CD14-positive monocyte (primary cell): ENCODE measurements at regions not wholly inside any gene's neighbourhood (a gene's known extent, or its start where the extent isn't known, plus 50 kb on each side); places are given as distances from the start of the nearest gene placed in this dataset.

Source experiments
- DNase-seq, 3 donors: peaks; one replicate each; pipeline ENCODE4 v3.0.0-alpha.2; 2011 to 2022
- H2AFZ ChIP-seq: 2 replicates; pipeline ENCODE4 v1.6.0; 2012; ENCODE audit warnings: mild to moderate bottlenecking, low read depth, low read length, inconsistent platforms; ENCODE audit not compliant: insufficient read depth, poor library complexity, severe bottlenecking
- H3K27ac ChIP-seq, 2 donors: 1 replicate in 1 of 2; 2 replicates in 1 of 2; pipeline ENCODE4 v1.5.1; 2012 to 2013; ENCODE audit warnings: low read length in 2 of 2, control low read depth in 1 of 2, inconsistent platforms in 1 of 2, low read depth in 1 of 2, mild to moderate bottlenecking in 1 of 2
- H3K27me3 ChIP-seq, 2 donors: one replicate each; pipeline versions ENCODE4 v1.6.0 to v1.6.1; 2011 to 2013; ENCODE audit warnings: low read length in 2 of 2; ENCODE audit not compliant: control insufficient read depth in 2 of 2, insufficient read depth in 2 of 2
- H3K36me3 ChIP-seq, 2 donors: replicated peaks in 1 of 2; 1 replicate in 1 of 2; 2 replicates in 1 of 2; pipeline versions ENCODE4 v1.5.1 to v1.6.1; 2012 to 2013; ENCODE audit warnings: low read length in 2 of 2, control low read depth in 1 of 2, inconsistent platforms in 1 of 2, mild to moderate bottlenecking in 1 of 2; ENCODE audit not compliant: insufficient read depth in 2 of 2, control insufficient read depth in 1 of 2
- H3K4me1 ChIP-seq, 2 donors: 1 replicate in 1 of 2; 2 replicates in 1 of 2; pipeline versions ENCODE4 v1.5.1 to v1.6.1; 2012 to 2013; ENCODE audit warnings: low read length in 2 of 2, control low read depth in 1 of 2, inconsistent platforms in 1 of 2, mild to moderate bottlenecking in 1 of 2, moderate library complexity in 1 of 2; ENCODE audit not compliant: insufficient read depth in 2 of 2, control insufficient read depth in 1 of 2
- H3K4me2 ChIP-seq: replicated peaks from 2 replicates; pipeline ENCODE3; 2012; ENCODE audit warnings: low read length, moderate library complexity, mild to moderate bottlenecking; ENCODE audit not compliant: poor library complexity, severe bottlenecking; ENCODE audit errors: extremely low read depth
- H3K4me3 ChIP-seq, 3 experiments: fragments of 200-600 bp in 1 of 3; sonication (generic) in 1 of 3; replicated peaks in 1 of 3; 1 replicate in 2 of 3; 2 replicates in 1 of 3; pipeline ENCODE4 v1.5.1; 2011 to 2013; ENCODE audit warnings: low read length in 3 of 3, mild to moderate bottlenecking in 3 of 3, control low read depth in 2 of 3, low read depth in 2 of 3, inconsistent platforms in 1 of 3, moderate library complexity in 1 of 3
- H3K79me2 ChIP-seq: 2 replicates; pipeline ENCODE4 v1.6.0; 2012; ENCODE audit warnings: mild to moderate bottlenecking, control low read depth, inconsistent platforms, low read length, moderate library complexity; ENCODE audit not compliant: insufficient read depth
- H3K9ac ChIP-seq: 2 replicates; pipeline ENCODE4 v1.6.0; 2017; ENCODE audit warnings: low read length, mild to moderate bottlenecking; ENCODE audit not compliant: insufficient read depth, poor library complexity, severe bottlenecking
- H3K9me3 ChIP-seq, 2 donors: replicated peaks in 1 of 2; 1 replicate in 1 of 2; 2 replicates in 1 of 2; pipeline versions ENCODE4 v1.5.1 to v1.6.1; 2012 to 2013; ENCODE audit warnings: low read length in 2 of 2, control low read depth in 1 of 2; ENCODE audit not compliant: control insufficient read depth in 1 of 2, insufficient read depth in 1 of 2
- H4K20me1 ChIP-seq: 2 replicates; pipeline ENCODE4 v1.6.0; 2012; ENCODE audit warnings: mild to moderate bottlenecking, low read length, control low read depth, moderate library complexity; ENCODE audit not compliant: insufficient read depth
- H3K27ac Mint-ChIP-seq, 7 donors: one replicate each; pipeline ENCODE4 v1.8.0; 2020; ENCODE audit warnings: mild to moderate bottlenecking in 7 of 7, mixed read lengths in 7 of 7, moderate library complexity in 6 of 7, inconsistent platforms in 2 of 7
- H3K27me3 Mint-ChIP-seq, 3 donors: one replicate each; pipeline ENCODE4 v1.8.0; 2021 to 2022; ENCODE audit warnings: low read depth in 3 of 3, mild to moderate bottlenecking in 3 of 3, mixed read lengths in 3 of 3, moderate library complexity in 3 of 3, inconsistent platforms in 1 of 3
- H3K36me3 Mint-ChIP-seq, 2 donors: one replicate each; pipeline ENCODE4 v1.8.0; 2020; ENCODE audit warnings: mixed read lengths in 2 of 2, inconsistent platforms in 1 of 2, mild to moderate bottlenecking in 1 of 2
- H3K4me1 Mint-ChIP-seq: one replicate; pipeline ENCODE4 v1.8.0; 2020; ENCODE audit warnings: mild to moderate bottlenecking, mixed read lengths
- H3K4me3 Mint-ChIP-seq, 2 donors: one replicate each; pipeline ENCODE4 v1.8.0; 2020; ENCODE audit warnings: mild to moderate bottlenecking in 2 of 2, mixed read lengths in 2 of 2, moderate library complexity in 1 of 2
- H3K9me3 Mint-ChIP-seq, 7 donors: one replicate each; pipeline ENCODE4 v1.8.0; 2020 to 2022; ENCODE audit warnings: mixed read lengths in 7 of 7, mild to moderate bottlenecking in 6 of 7, moderate library complexity in 6 of 7, inconsistent platforms in 2 of 7
- WGBS: methylation state at CpG from one replicate; pipeline ENCODE4 v1.1.5; 2013; ENCODE audit warnings: missing lambda C conversion rate; ENCODE audit not compliant: insufficient coverage; 5-methylcytosine and 5-hydroxymethylcytosine counted together
- intact Hi-C, 2 donors: fragments of 100-400 bp; cut with micrococcal nuclease; formaldehyde crosslinking; loops; one replicate each; pipeline versions ENCODE4 v1.15.0 to v1.15.1; 2023
- TF ChIP-seq, protein P1 (sequence below): fragments of 200-600 bp; IDR thresholded peaks from one replicate; pipeline ENCODE4 v1.8.0; 2022; ENCODE audit warnings: antibody characterized with exemption, mild to moderate bottlenecking

DNA sequence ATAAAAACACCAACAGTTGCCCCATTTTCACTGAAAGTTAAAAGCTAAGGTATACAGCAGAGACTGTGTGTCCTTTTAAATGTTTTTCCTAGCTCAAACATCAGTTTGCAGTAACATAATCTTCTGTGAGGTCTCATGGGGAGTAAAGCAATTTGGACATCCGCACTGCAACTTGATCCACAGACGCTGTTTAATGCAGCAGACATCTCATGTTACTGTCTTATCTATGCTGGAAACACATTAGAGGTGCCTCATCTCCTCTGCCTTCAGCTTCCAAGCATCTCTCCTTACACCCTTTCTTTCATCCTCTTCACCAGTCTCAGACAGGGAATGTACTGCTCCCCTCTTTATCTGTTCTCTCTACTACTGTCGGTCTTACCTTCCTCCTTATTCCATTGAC, 53.7 kb upstream of the ATP11B start:
- H3K9me3 ChIP-seq, result no peaks in the 10 kb centered on the region
- H3K4me3 ChIP-seq, result no peak overlapping the region
- DNase-seq, result no peak
- no peaks in the 10 kb centered on the region for H3K27me3 ChIP-seq
- no peaks in the 10 kb centered on the region for H3K79me2 ChIP-seq
- H2AFZ ChIP-seq, result no peak overlapping the region
- H3K27ac Mint-ChIP-seq, result no peak overlapping the region
- 100% methylated on average over 2 of the region's 3 CpGs for WGBS
- peaks cover 2 to 6% (median 4%) of the 10 kb centered on the region in 3 donors for H3K27me3 Mint-ChIP-seq
- H3K4me3 Mint-ChIP-seq, result no peak overlapping the region
- no peaks in the 10 kb centered on the region for H4K20me1 ChIP-seq
- H3K27ac ChIP-seq, result no peak overlapping the region
- no peak overlapping the region for H3K9ac ChIP-seq
- H3K36me3 Mint-ChIP-seq, result no peaks in the 10 kb centered on the region
- intact Hi-C loops, result no loop called here
- no peaks in the 10 kb centered on the region for H3K36me3 ChIP-seq
- H3K9me3 Mint-ChIP-seq, result peaks cover 0 to 2% (median 0%) of the 10 kb centered on the region in 7 donors
- H3K4me1 ChIP-seq, result no peaks in the 10 kb centered on the region
- no peak overlapping the region for H3K4me2 ChIP-seq
- TF ChIP-seq, protein P1, sequence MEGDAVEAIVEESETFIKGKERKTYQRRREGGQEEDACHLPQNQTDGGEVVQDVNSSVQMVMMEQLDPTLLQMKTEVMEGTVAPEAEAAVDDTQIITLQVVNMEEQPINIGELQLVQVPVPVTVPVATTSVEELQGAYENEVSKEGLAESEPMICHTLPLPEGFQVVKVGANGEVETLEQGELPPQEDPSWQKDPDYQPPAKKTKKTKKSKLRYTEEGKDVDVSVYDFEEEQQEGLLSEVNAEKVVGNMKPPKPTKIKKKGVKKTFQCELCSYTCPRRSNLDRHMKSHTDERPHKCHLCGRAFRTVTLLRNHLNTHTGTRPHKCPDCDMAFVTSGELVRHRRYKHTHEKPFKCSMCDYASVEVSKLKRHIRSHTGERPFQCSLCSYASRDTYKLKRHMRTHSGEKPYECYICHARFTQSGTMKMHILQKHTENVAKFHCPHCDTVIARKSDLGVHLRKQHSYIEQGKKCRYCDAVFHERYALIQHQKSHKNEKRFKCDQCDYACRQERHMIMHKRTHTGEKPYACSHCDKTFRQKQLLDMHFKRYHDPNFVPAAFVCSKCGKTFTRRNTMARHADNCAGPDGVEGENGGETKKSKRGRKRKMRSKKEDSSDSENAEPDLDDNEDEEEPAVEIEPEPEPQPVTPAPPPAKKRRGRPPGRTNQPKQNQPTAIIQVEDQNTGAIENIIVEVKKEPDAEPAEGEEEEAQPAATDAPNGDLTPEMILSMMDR, result no peak
- peaks cover 2% of the 10 kb centered on the region for H3K4me1 Mint-ChIP-seq

DNA sequence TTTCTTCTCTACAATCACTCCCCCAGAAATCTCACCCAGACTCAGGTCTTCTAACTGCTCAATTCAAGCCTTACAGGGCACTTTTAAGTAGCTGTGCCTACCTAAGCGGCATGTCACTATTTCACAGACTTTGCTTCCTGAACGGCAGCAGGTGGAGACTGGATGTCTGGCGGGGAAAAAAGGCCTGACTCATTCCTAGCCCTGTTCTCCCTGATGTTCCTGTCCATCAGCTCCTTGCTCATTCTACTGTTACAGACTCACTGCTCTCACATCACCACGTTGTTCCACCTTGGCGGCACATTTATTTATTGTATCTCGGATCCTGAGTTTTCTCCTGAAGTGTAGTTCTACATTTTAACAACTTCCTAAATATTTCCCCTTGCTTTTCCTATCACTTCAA, 52.6 kb upstream of the ATP11B start:
- WGBS, result 51% methylated on average over 3 of the region's 6 CpGs
- intact Hi-C loops, result no loop called here
- Histone ChIP-seq H3K9me3 (no peaks in the 10 kb centered on the region), H4K20me1 (no peaks in the 10 kb centered on the region), H3K36me3 (no peaks in the 10 kb centered on the region), H3K9ac (no peak overlapping the region), H3K79me2 (no peaks in the 10 kb centered on the region), H3K4me1 (no peaks in the 10 kb centered on the region), H3K4me3 (no peak overlapping the region), H3K27me3 (no peaks in the 10 kb centered on the region), H3K27ac (no peak overlapping the region), H3K4me2 (no peak overlapping the region), H2AFZ (no peak overlapping the region)
- H3K27ac Mint-ChIP-seq, result no peak overlapping the region
- TF ChIP-seq, protein P1, result no peak
- no peaks in the 10 kb centered on the region for H3K36me3 Mint-ChIP-seq
- peaks cover 0 to 2% (median 0%) of the 10 kb centered on the region in 7 donors for H3K9me3 Mint-ChIP-seq
- DNase-seq, result no peak
- H3K4me1 Mint-ChIP-seq, result peaks cover 2% of the 10 kb centered on the region
- peaks cover 2 to 6% (median 4%) of the 10 kb centered on the region in 3 donors for H3K27me3 Mint-ChIP-seq
- no peak overlapping the region for H3K4me3 Mint-ChIP-seq
